WTC11 (cell line): ENCODE measurements at regions not wholly inside any gene's neighbourhood (a gene's known extent, or its start where the extent isn't known, plus 50 kb on each side); places are given as distances from the start of the nearest gene placed in this dataset.

ENCODE experiments used
- CREB1 ChIP-seq: sonication (generic); formaldehyde crosslinking; IDR thresholded peaks from 2 replicates; pipeline ENCODE4 v1.8.0; 2023; ENCODE audit warnings: mild to moderate bottlenecking, missing genetic modification reagents
- SP1 ChIP-seq: sonication (generic); formaldehyde crosslinking; conservative IDR thresholded peaks from 2 replicates; pipeline ENCODE4 v1.8.1; 2022; ENCODE audit warnings: missing genetic modification reagents
- TF ChIP-seq, protein P1 (sequence below): fragments of 200-600 bp; IDR thresholded peaks from 2 replicates; pipeline ENCODE4 v1.8.0; 2022; ENCODE audit warnings: antibody characterized with exemption
- TF ChIP-seq, protein P2 (sequence below): sonication (generic); formaldehyde crosslinking; IDR thresholded peaks from 2 replicates; pipeline ENCODE4 v1.8.0; 2022; ENCODE audit warnings: mild to moderate bottlenecking, missing genetic modification reagents

DNA sequence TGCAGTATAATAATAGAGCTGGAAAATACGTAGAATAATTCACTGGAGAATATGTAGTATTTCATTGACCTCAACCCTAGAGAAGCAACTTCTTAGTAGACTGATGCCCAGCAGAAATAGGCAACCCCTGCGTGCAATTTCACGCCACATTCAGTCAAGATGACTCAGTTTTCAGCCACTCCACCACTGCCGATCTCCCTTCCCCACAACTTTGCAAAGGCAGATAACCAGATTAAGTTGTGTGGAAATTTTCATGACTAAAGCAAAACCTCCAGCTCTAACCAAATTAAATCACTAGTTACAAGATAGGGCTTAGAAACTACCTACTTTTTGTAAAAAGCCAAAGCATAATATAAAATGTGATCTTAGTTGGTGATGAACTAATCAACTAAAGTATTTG is 63.3 kb upstream of the STK17B start:
- TF ChIP-seq, protein P1, sequence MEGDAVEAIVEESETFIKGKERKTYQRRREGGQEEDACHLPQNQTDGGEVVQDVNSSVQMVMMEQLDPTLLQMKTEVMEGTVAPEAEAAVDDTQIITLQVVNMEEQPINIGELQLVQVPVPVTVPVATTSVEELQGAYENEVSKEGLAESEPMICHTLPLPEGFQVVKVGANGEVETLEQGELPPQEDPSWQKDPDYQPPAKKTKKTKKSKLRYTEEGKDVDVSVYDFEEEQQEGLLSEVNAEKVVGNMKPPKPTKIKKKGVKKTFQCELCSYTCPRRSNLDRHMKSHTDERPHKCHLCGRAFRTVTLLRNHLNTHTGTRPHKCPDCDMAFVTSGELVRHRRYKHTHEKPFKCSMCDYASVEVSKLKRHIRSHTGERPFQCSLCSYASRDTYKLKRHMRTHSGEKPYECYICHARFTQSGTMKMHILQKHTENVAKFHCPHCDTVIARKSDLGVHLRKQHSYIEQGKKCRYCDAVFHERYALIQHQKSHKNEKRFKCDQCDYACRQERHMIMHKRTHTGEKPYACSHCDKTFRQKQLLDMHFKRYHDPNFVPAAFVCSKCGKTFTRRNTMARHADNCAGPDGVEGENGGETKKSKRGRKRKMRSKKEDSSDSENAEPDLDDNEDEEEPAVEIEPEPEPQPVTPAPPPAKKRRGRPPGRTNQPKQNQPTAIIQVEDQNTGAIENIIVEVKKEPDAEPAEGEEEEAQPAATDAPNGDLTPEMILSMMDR, result no peak
- TF ChIP-seq SP1 (CRISPR knock-in tag) (no peak), CREB1 (CRISPR knock-in tag) (no peak)
- TF ChIP-seq, protein P2, sequence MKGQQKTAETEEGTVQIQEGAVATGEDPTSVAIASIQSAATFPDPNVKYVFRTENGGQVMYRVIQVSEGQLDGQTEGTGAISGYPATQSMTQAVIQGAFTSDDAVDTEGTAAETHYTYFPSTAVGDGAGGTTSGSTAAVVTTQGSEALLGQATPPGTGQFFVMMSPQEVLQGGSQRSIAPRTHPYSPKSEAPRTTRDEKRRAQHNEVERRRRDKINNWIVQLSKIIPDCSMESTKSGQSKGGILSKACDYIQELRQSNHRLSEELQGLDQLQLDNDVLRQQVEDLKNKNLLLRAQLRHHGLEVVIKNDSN, result no peak
